GM06990 (cell line): ENCODE measurements at regions not wholly inside any gene's neighbourhood (a gene's known extent, or its start where the extent isn't known, plus 50 kb on each side); places are given as distances from the start of the nearest gene placed in this dataset.

ENCODE experiments used
- DNase-seq: peaks from one replicate; pipeline ENCODE4 v3.0.0-alpha.2; 2011; ENCODE audit not compliant: insufficient read length; ENCODE audit errors: extremely low read depth
- H3K27me3 ChIP-seq: replicated peaks from 2 replicates; pipeline ENCODE4 v1.6.0; 2011; ENCODE audit warnings: low read length; ENCODE audit not compliant: control insufficient read depth, insufficient read depth
- H3K36me3 ChIP-seq: 2 replicates; pipeline ENCODE4 v1.5.1; 2011; ENCODE audit warnings: low read length; ENCODE audit not compliant: control insufficient read depth, insufficient read depth
- H3K4me3 ChIP-seq: replicated peaks from 2 replicates; pipeline ENCODE4 v1.5.1; 2011; ENCODE audit warnings: low read depth, mild to moderate bottlenecking, control low read depth, low read length
- TF ChIP-seq, protein P1 (sequence below): IDR thresholded peaks from 2 replicates; pipeline ENCODE4 v1.5.1; 2011; ENCODE audit warnings: low read length, control low read depth, mild to moderate bottlenecking, inconsistent platforms; ENCODE audit not compliant: insufficient read depth, poor library complexity, severe bottlenecking

DNA sequence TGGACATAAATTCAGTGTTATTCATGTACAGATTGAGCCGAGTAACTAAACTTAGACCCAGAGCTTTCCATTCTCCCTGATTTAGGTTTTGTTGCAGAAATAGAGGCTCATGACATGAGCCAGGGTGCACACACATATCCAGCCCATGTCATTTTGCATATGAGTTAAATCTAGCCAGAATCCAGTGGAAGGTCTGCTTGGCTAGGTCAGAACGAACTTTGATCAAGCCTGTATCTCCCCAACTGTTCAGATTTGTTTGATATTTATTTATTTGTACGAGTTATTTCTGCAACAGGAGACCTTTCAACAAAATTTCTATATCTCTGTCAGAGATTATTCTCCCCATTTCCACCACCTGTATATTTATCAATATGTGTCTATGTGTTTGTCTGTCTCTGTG lies 247.5 kb upstream of the THBS1 start:
- no peaks in the 10 kb centered on the region for H3K27me3 ChIP-seq
- H3K4me3 ChIP-seq = no peak overlapping the region
- TF ChIP-seq, protein P1, sequence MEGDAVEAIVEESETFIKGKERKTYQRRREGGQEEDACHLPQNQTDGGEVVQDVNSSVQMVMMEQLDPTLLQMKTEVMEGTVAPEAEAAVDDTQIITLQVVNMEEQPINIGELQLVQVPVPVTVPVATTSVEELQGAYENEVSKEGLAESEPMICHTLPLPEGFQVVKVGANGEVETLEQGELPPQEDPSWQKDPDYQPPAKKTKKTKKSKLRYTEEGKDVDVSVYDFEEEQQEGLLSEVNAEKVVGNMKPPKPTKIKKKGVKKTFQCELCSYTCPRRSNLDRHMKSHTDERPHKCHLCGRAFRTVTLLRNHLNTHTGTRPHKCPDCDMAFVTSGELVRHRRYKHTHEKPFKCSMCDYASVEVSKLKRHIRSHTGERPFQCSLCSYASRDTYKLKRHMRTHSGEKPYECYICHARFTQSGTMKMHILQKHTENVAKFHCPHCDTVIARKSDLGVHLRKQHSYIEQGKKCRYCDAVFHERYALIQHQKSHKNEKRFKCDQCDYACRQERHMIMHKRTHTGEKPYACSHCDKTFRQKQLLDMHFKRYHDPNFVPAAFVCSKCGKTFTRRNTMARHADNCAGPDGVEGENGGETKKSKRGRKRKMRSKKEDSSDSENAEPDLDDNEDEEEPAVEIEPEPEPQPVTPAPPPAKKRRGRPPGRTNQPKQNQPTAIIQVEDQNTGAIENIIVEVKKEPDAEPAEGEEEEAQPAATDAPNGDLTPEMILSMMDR = no peak
- no peak for DNase-seq
- H3K36me3 ChIP-seq = no peaks in the 10 kb centered on the region

DNA sequence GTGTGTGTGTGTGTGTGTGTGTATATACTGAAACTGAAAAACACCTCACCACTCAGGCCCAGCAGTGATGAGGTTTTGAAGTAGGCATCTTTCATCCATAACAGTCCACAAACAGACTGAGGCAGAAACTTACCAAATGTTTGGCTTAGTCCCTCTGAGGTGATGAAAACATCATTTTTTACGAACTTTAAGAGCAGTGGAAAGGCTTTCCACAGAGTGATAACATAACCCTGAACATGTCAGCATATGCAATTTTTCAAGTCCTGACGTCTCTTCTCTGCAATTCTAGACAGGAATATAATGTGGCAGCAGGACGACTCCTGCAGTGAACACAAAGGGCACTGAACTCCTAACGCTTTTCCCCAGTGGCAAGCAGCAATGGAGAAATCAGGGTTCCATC lies 247.0 kb upstream of the THBS1 start:
- TF ChIP-seq, protein P1 = no peak

GRCh38 chr15:39336926-39337325 lies 244.0 kb upstream of the THBS1 start:
- no peak overlapping the region for H3K4me3 ChIP-seq
- no peak for DNase-seq
- H3K36me3 ChIP-seq = no peaks in the 10 kb centered on the region
- TF ChIP-seq, protein P1 = no peak
- no peaks in the 10 kb centered on the region; the same call in 1 of the 2 replicates for H3K27me3 ChIP-seq

More for the DNA sequence above, 247.0 kb upstream of the THBS1 start:
- no peak for DNase-seq
- Histone ChIP-seq H3K36me3 (no peaks in the 10 kb centered on the region), H3K4me3 (no peak overlapping the region), H3K27me3 (no peaks in the 10 kb centered on the region)

- Histone ChIP-seq H3K36me3 (no peaks in the 10 kb centered on the region), H3K4me3 (no peak overlapping the region), H3K27me3 (no peaks in the 10 kb centered on the region; the same call in 1 of the 2 replicates)
- TF ChIP-seq, protein P1 = no peak
- DNase-seq = no peak
Observed at GRCh38 chr15:39338251-39338650, 242.6 kb upstream of the THBS1 start.

- TF ChIP-seq, protein P1 = no peak
- H3K4me3 ChIP-seq = no peak overlapping the region
- no peaks in the 10 kb centered on the region; the same call in 1 of the 2 replicates for H3K27me3 ChIP-seq
- no peak for DNase-seq
- no peaks in the 10 kb centered on the region for H3K36me3 ChIP-seq
Observed at GRCh38 chr15:39340903-39341645, 239.8 kb upstream of the THBS1 start.
